Mucosa of rectum (tissue), 2 donors: ENCODE measurements at regions not wholly inside any gene's neighbourhood (a gene's known extent, or its start where the extent isn't known, plus 50 kb on each side); places are given as distances from the start of the nearest gene placed in this dataset.

Source experiments
- H3K27ac ChIP-seq, 2 donors: one replicate each; pipeline ENCODE4 v1.7.0; 2013; ENCODE audit warnings: inconsistent platforms in 2 of 2, low read depth in 2 of 2, low read length in 2 of 2
- H3K27me3 ChIP-seq, 2 donors: one replicate each; pipeline ENCODE4 v1.7.0; 2013; ENCODE audit warnings: low read length in 2 of 2; ENCODE audit not compliant: control insufficient read depth in 2 of 2, insufficient read depth in 2 of 2
- H3K36me3 ChIP-seq, 2 donors: one replicate each; pipeline ENCODE4 v1.7.0; 2013; ENCODE audit warnings: low read length in 2 of 2; ENCODE audit not compliant: control insufficient read depth in 2 of 2, insufficient read depth in 2 of 2
- H3K4me1 ChIP-seq, 2 donors: one replicate each; pipeline ENCODE4 v1.7.0; 2013; ENCODE audit warnings: low read length in 2 of 2, mild to moderate bottlenecking in 1 of 2; ENCODE audit not compliant: control insufficient read depth in 2 of 2, insufficient read depth in 2 of 2
- H3K4me3 ChIP-seq, 2 donors: one replicate each; pipeline ENCODE4 v1.7.0; 2013; ENCODE audit warnings: low read length in 2 of 2
- H3K9ac ChIP-seq, 2 donors: one replicate each; pipeline ENCODE4 v1.7.0; 2013; ENCODE audit warnings: low read length in 2 of 2, low read depth in 1 of 2, mild to moderate bottlenecking in 1 of 2
- H3K9me3 ChIP-seq, 2 donors: one replicate each; pipeline ENCODE4 v1.7.0; 2013; ENCODE audit warnings: low read length in 2 of 2; ENCODE audit not compliant: control insufficient read depth in 2 of 2
- donor health status: healthy.
- donor health status: Normal muscosa, but diverticular disease.

DNA sequence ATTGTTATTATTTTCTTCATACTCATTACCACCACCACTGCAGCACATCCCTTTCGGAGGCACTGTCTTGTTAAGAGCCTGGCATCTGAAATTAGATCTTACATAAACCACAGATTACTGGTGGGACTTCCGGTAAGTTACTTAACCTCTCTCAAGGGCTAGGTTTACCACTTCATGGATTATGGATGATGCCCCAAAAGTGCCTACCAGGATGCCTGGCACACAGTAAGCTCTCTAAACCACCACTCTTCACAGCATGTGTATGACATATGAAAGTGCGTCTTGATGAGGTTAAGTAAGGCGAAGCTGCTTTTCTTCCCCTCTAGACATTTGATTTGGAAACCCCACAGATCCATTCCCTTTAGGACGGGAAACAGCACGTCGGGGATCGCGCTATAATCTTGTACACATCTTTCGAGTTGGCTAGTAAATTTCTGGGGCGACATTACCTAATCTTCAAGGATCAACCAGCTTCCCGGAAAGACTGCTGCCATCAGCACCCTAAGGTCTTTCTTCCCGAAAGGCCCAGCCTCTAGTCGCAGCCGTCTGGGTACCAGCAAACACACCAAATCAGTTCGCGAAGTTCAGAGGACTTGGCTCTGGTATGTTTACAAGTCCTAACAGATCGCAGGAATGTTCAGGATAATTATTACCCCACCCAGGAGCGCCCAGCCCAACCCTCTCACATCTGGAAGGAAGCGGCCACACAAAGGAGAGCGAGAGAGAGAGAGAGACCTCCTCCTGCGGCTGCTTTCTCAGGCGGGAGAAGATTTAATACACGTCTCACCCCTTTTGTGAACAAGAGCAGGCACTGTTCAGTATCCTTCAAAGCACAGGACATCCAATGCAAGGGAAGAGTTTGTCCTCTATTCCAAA, 155.1 kb upstream of the FRMD4B start:
- Histone ChIP-seq H3K9me3 (no peaks in the 10 kb centered on the region), H3K9ac (no peak overlapping the region), H3K36me3 (no peaks in the 10 kb centered on the region), H3K4me1 (no peaks in the 10 kb centered on the region), H3K4me3 (no peak overlapping the region), H3K27ac (no peak overlapping the region), H3K27me3 (peaks cover 0 to 6% of the 10 kb centered on the region in 2 donors)

DNA sequence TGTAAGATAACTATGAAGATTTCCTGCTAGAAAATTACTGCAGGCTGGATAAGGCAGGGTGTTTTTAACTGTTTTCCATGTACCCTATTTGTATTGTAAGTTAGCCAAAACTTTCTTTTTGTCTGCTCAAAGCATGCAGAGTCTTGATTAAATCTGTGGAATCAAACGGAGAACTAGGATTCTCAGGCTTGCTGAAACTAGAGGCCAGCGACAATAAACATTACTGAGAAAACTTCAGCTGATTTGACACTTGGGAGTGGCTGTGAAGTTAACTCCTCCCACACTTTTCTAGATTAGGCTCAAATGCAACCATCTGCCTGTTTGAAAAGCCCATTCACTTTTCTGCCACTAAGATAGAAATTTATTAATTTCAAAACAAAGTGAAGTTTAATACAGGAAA, 153.2 kb upstream of the FRMD4B start:
- H3K9me3 ChIP-seq: no peaks in the 10 kb centered on the region
- no peaks in the 10 kb centered on the region for H3K36me3 ChIP-seq
- H3K9ac ChIP-seq: no peak overlapping the region
- no peaks in the 10 kb centered on the region for H3K4me1 ChIP-seq
- no peak overlapping the region for H3K27ac ChIP-seq
- peaks cover 0 to 6% of the 10 kb centered on the region in 2 donors for H3K27me3 ChIP-seq
- H3K4me3 ChIP-seq: no peak overlapping the region

GRCh38 chr3:69538281-69538680, 152.4 kb upstream of the FRMD4B start:
- peaks cover 0 to 6% of the 10 kb centered on the region in 2 donors for H3K27me3 ChIP-seq
- no peaks in the 10 kb centered on the region for H3K36me3 ChIP-seq
- H3K9ac ChIP-seq: no peak overlapping the region
- no peak overlapping the region for H3K27ac ChIP-seq
- no peaks in the 10 kb centered on the region for H3K9me3 ChIP-seq
- no peak overlapping the region for H3K4me3 ChIP-seq
- no peaks in the 10 kb centered on the region for H3K4me1 ChIP-seq

- Histone ChIP-seq H3K9me3 (no peaks in the 10 kb centered on the region), H3K36me3 (no peaks in the 10 kb centered on the region), H3K27ac (no peak overlapping the region), H3K9ac (no peak overlapping the region), H3K4me3 (no peak overlapping the region), H3K27me3 (peaks cover 0 to 6% of the 10 kb centered on the region in 2 donors), H3K4me1 (no peaks in the 10 kb centered on the region)
Observed at GRCh38 chr3:69536306-69537020, 150.6 kb upstream of the FRMD4B start.

DNA sequence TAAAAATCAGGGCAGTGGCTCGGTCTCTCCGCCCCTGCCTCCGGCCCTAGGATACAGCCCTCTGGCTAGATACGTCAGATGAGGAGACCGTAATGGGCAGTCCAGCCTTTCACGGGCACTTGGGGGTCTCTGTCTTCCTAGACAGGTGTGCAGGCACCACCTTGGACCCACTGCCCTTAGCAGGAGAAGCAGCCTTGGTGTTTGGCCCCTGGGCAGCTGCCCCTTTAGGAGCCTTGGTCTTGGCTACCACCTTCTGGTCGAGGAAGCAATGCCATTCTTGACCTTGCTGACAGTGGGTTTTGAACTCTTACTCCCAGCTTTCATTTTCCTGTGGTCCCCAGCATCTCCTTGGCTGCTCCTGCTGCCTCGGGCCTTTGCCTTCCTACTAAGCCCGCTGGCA, 149.7 kb upstream of the FRMD4B start:
- Histone ChIP-seq H3K27me3 (peaks cover 0 to under 1% of the 10 kb centered on the region in 2 donors), H3K27ac (no peak overlapping the region), H3K9me3 (no peaks in the 10 kb centered on the region), H3K9ac (no peak overlapping the region), H3K4me3 (no peak overlapping the region), H3K36me3 (no peaks in the 10 kb centered on the region), H3K4me1 (no peaks in the 10 kb centered on the region)

DNA sequence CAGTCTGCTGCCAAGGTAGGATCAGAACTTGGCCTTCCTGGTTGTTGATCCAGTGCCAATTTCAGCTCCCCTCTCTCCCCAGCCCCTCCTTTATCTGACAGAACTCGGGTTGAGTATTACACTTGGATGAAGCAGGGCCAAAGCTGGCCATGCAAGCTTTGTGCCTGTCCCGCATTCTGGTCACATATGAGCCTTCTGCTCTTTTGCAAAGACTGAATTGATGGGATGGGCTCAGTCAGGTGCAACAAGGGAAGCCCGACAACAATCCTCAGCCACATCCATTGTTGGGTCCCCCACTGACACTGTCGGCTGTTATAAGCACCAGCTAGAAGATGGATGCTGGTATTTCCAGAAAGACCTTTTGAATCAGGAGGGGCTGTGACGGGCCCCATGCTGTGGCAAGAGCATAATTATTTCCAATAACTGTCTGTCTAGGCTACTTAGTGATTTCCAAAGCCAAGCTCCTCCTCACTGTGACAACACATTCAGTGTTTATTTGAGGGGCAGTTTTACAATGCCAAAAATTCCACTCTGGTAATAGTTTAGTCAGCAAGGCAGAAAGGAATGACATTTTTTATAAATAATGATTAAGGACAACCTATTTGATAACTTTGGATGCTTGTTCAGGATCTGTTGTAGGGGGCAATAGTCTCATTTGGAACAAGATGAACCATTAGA, 146.8 kb upstream of the FRMD4B start:
- no peaks in the 10 kb centered on the region for H3K4me1 ChIP-seq
- no peaks in the 10 kb centered on the region for H3K36me3 ChIP-seq
- no peak overlapping the region for H3K27ac ChIP-seq

DNA sequence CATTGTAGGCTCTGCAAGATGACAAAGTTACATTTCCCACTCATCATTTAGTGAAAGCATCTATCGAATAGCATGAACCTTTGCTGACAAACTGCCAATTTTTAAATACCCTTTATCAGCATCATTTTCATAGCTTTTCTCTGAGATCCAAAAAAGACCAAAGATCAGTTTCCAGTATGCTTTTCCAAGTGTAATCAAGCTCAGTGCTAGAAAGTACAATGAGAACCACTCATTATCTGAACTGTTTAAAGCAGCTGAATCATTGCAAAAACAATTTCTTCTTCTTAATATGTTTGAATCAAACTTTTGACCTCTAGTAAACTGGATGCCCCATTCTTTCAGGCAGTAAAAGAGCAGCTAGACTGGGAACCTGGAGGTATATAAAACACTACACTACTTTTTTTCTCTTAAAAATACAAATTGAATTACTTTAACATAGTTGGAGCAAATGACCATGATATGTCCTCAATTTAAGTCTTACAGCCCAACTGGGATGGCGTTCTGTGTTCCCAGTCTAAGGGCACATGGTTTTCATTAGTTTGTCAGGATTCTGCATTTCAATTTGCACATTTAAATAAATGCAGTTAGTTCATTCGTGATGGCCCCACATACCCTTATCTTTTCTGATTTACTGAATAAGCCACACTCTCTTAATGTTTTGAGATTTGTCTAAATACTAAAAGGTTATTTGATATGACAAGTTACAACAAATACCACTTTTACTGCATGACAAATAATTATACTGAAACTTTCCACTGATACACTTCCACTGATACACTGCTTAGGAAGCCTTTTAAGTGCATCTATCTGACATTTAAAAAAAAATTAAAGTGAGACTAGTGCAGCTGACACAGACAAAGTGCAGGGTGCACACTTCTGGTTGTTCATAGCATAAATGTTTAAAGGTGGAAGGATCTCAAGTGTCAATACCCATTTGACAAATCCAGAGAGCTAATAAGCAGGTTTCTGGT, 146.0 kb upstream of the FRMD4B start:
- Histone ChIP-seq H3K9ac (no peak overlapping the region), H3K27ac (no peak overlapping the region), H3K36me3 (no peaks in the 10 kb centered on the region), H3K4me1 (no peaks in the 10 kb centered on the region), H3K9me3 (no peaks in the 10 kb centered on the region), H3K4me3 (no peak overlapping the region), H3K27me3 (no peaks in the 10 kb centered on the region)

More for the DNA sequence above, 146.8 kb upstream of the FRMD4B start:
- Histone ChIP-seq H3K9ac (no peak overlapping the region), H3K4me3 (no peak overlapping the region), H3K27me3 (no peaks in the 10 kb centered on the region), H3K9me3 (no peaks in the 10 kb centered on the region)

DNA sequence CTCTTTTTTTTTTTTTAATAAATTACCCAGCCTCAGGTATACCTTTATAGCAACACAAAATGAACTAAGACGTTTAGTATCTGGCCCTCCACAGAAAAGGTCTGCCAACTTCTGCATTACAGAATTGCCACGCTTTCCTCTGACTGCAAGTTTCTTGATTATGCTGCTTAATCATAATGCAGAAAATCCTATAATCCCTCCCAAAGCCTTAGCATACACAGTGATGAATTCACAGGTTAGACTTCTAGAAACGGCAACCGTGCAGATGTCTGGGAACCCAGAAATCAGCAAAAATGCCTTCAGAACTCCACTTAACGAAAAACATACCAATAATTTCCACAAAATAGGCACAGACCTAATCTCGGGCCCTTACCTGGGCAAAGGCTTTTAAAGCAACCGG, 144.7 kb upstream of the FRMD4B start:
- no peak overlapping the region for H3K4me3 ChIP-seq

DNA sequence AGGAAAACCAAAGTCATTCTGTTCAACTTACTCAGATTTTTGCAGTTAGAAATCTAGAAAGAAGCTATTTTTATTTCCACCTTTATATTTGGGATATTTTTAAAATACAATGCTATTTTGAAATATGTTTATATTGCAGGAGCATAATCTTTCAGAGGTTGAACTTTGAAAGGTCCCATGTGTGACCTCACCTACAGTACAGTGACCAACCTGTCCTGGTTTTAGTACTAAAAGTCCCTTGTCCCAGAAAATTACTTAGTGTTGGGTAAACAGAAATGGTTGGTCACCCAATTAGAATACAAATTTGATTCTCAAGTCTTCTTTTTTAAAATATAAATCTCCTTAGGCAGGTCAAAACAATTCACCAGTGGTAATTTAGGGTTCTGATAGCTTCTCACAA, 141.6 kb upstream of the FRMD4B start:
- H3K4me1 ChIP-seq: no peaks in the 10 kb centered on the region
- no peak overlapping the region for H3K4me3 ChIP-seq
- no peak overlapping the region for H3K27ac ChIP-seq

More for the DNA sequence above, 144.7 kb upstream of the FRMD4B start:
- Histone ChIP-seq H3K27me3 (no peaks in the 10 kb centered on the region), H3K36me3 (no peaks in the 10 kb centered on the region), H3K9ac (no peak overlapping the region), H3K9me3 (no peaks in the 10 kb centered on the region), H3K4me1 (no peaks in the 10 kb centered on the region), H3K27ac (no peak overlapping the region)

More for the DNA sequence above, 141.6 kb upstream of the FRMD4B start:
- no peaks in the 10 kb centered on the region for H3K9me3 ChIP-seq
- no peaks in the 10 kb centered on the region for H3K27me3 ChIP-seq
- H3K36me3 ChIP-seq: no peaks in the 10 kb centered on the region
- no peak overlapping the region for H3K9ac ChIP-seq
